GM12878 (cell line): ENCODE measurements at regions not wholly inside any gene's neighbourhood (a gene's known extent, or its start where the extent isn't known, plus 50 kb on each side); places are given as distances from the start of the nearest gene placed in this dataset.

ENCODE experiments used
- ATAC-seq: fragments of 200-7000 bp; cut with Tn5 transposase; 3 replicates; pipeline ENCODE4 v1.9.1; 2020; ENCODE audit warnings: mild to moderate bottlenecking, moderate library complexity
- BruUV-seq: library from RNA; stranded (reverse); fragments of 400-500 nt; replicated peaks from 2 replicates; lab custom pipeline; 2021; lab: Mats Ljungman, UMichigan
- CTCF ChIA-PET: fragments of 300-600 bp; sonication (Branson Sonifier 250); formaldehyde crosslinking; extraction: SDS; loops from one replicate; lab custom pipeline; 2021; ENCODE audit warnings: inconsistent platforms; lab: Yijun Ruan, JAX
- POLR2A ChIA-PET: fragments of 350-600 bp; formaldehyde crosslinking; extraction: SDS; loops from one replicate; lab custom pipeline; 2021; ENCODE audit warnings: inconsistent platforms; lab: Charles Lee
- RAD21 ChIA-PET: fragments of 300-600 bp; sonication (Branson Sonifier 250); formaldehyde crosslinking; loops from one replicate; lab custom pipeline; 2023; ENCODE audit warnings: antibody characterized with exemption; ENCODE audit not compliant: unreplicated experiment; lab: Charles Lee
- SMC1A ChIA-PET: fragments of 300-600 bp; sonication (Branson Sonifier 250); formaldehyde crosslinking; loops from one replicate; lab custom pipeline; 2023; ENCODE audit not compliant: unreplicated experiment, uncharacterized antibody; lab: Charles Lee
- DNase-seq: peaks from one replicate; pipeline ENCODE4 v3.0.0-alpha.2; 2011; ENCODE audit warnings: low read depth, low spot score
- FAIRE-seq: peaks from 3 replicates; lab custom pipeline; 2011; peaks lifted over from hg19 to GRCh38; lab: Jason Lieb, UNC
- H2AFZ ChIP-seq: 2 replicates; pipeline ENCODE4 v1.6.0; 2011; ENCODE audit warnings: low read depth, low read length, control low read depth; ENCODE audit not compliant: control insufficient read depth
- H3K27ac ChIP-seq: 2 replicates; pipeline ENCODE4 v1.5.1; 2011; ENCODE audit warnings: control low read depth; ENCODE audit not compliant: control insufficient read depth, insufficient read depth
- H3K27me3 ChIP-seq, 2 experiments: replicated peaks in 1 of 2; 2 replicates each; pipeline versions ENCODE4 v1.6.0 to v1.6.1; 2011; ENCODE audit warnings: low read length in 1 of 2; ENCODE audit not compliant: control insufficient read depth in 2 of 2, insufficient read depth in 2 of 2
- H3K36me3 ChIP-seq, 2 experiments: 2 replicates each; pipeline ENCODE4 v1.5.1; 2011; ENCODE audit warnings: low read length in 1 of 2; ENCODE audit not compliant: control insufficient read depth in 2 of 2, insufficient read depth in 2 of 2
- H3K4me1 ChIP-seq: 2 replicates; pipeline ENCODE4 v1.6.1; 2011; ENCODE audit warnings: mild to moderate bottlenecking, low read length, moderate library complexity, mixed read lengths; ENCODE audit not compliant: control insufficient read depth, insufficient read depth
- H3K4me2 ChIP-seq: 2 replicates; pipeline ENCODE4 v1.6.0; 2011; ENCODE audit warnings: control low read depth; ENCODE audit not compliant: control insufficient read depth, insufficient read depth
- H3K4me3 ChIP-seq: fragments of 200-600 bp; sonication (generic); 2 replicates; pipeline ENCODE4 v1.5.1; 2016
- H3K79me2 ChIP-seq: 2 replicates; pipeline ENCODE4 v1.6.0; 2011; ENCODE audit warnings: low read length; ENCODE audit not compliant: control insufficient read depth, insufficient read depth
- H3K9ac ChIP-seq: 2 replicates; pipeline ENCODE4 v1.8.0; 2011; ENCODE audit warnings: low read length, control low read depth, mixed read lengths; ENCODE audit not compliant: control insufficient read depth, insufficient read depth
- H3K9me3 ChIP-seq: replicated peaks from 3 replicates; pipeline ENCODE4 v1.5.1; 2011; ENCODE audit warnings: mild to moderate bottlenecking, low read length; ENCODE audit not compliant: control insufficient read depth, insufficient read depth
- H4K20me1 ChIP-seq: 2 replicates; pipeline ENCODE4 v1.6.0; 2011; ENCODE audit not compliant: control insufficient read depth, insufficient read depth
- CTCF ChIP-seq, 3 experiments: IDR thresholded peaks in 2 of 3; conservative IDR thresholded peaks in 1 of 3; 2 replicates each; pipeline ENCODE4 v1.5.1; 2011; ENCODE audit warnings: low read depth in 3 of 3, low read length in 3 of 3, mild to moderate bottlenecking in 3 of 3, control low read depth in 2 of 3, moderate library complexity in 2 of 3, inconsistent platforms in 1 of 3, mixed read lengths in 1 of 3; ENCODE audit not compliant: control insufficient read depth in 2 of 3, insufficient read depth in 1 of 3; ENCODE audit errors: extremely low read depth in 1 of 3
- EGR1 ChIP-seq, 2 experiments: IDR thresholded peaks; 1 replicate in 1 of 2; 2 replicates in 1 of 2; pipeline ENCODE4 v1.6.1; 2011 to 2012; ENCODE audit warnings: low read depth in 2 of 2, low read length in 2 of 2, borderline replicate concordance in 1 of 2, mild to moderate bottlenecking in 1 of 2, moderate library complexity in 1 of 2
- KLF5 ChIP-seq: fragments of 450-650 bp; IDR thresholded peaks from 2 replicates; pipeline ENCODE4 v1.6.1; 2014; ENCODE audit warnings: mild to moderate bottlenecking; ENCODE audit not compliant: partially characterized antibody
- MEF2A ChIP-seq: IDR thresholded peaks from 2 replicates; pipeline ENCODE4 v1.6.1; 2011; ENCODE audit warnings: low read depth, mild to moderate bottlenecking, low read length, moderate library complexity; ENCODE audit not compliant: insufficient read depth
- MEF2B ChIP-seq: fragments of 450-650 bp; IDR thresholded peaks from 2 replicates; pipeline ENCODE4 v1.6.1; 2018; ENCODE audit warnings: mild to moderate bottlenecking, moderate library complexity; ENCODE audit not compliant: partially characterized antibody, poor library complexity, severe bottlenecking
- NBN ChIP-seq: fragments of 450-650 bp; IDR thresholded peaks from 2 replicates; pipeline ENCODE4 v1.6.1; 2016
- NR2F1 ChIP-seq: fragments of 450-650 bp; conservative IDR thresholded peaks from 2 replicates; pipeline ENCODE4 v1.6.1; 2017; ENCODE audit warnings: mild to moderate bottlenecking
- RB1 ChIP-seq: fragments of 450-650 bp; formaldehyde crosslinking; IDR thresholded peaks from 2 replicates; pipeline ENCODE4 v1.6.1; 2017; ENCODE audit warnings: mild to moderate bottlenecking, borderline replicate concordance
- SREBF2 ChIP-seq: IDR thresholded peaks from 2 replicates; pipeline ENCODE4 v1.6.1; 2012; ENCODE audit warnings: mild to moderate bottlenecking, low read length
- TCF3 ChIP-seq: IDR thresholded peaks from 2 replicates; pipeline ENCODE4 v1.6.1; 2012; ENCODE audit warnings: low read depth, mild to moderate bottlenecking, low read length, borderline replicate concordance; ENCODE audit not compliant: insufficient read depth
- USF2 ChIP-seq: IDR thresholded peaks from 2 replicates; pipeline ENCODE4 v1.6.1; 2011; ENCODE audit warnings: low read depth, low read length, improper control_type of control experiment, borderline replicate concordance
- YBX1 ChIP-seq: fragments of 450-650 bp; IDR thresholded peaks from 2 replicates; pipeline ENCODE4 v1.6.1; 2016; ENCODE audit warnings: antibody characterized with exemption
- WGBS: methylation state at CpG from one replicate; pipeline ENCODE4 v1.1.6; 2016; ENCODE audit warnings: low lambda C conversion rate; ENCODE audit not compliant: insufficient replicate concordance, insufficient coverage; ENCODE audit errors: missing lambda C conversion rate; 5-methylcytosine and 5-hydroxymethylcytosine counted together
- in situ Hi-C: fragments of 300-500 bp; cut with MboI; formaldehyde crosslinking; loops from 9 replicates; pipeline ENCODE4 v1.14.3; 2018; ENCODE audit warnings: mixed read lengths
- intact Hi-C: fragments of 100-400 bp; cut with micrococcal nuclease; formaldehyde crosslinking; loops from one replicate; pipeline ENCODE4 v1.14.2; 2022; ENCODE audit not compliant: unreplicated experiment
- TF ChIP-seq, protein P1 (sequence below): fragments of 450-650 bp; conservative IDR thresholded peaks from 2 replicates; pipeline ENCODE4 v1.6.1; 2017; ENCODE audit warnings: mild to moderate bottlenecking, moderate library complexity
- TF ChIP-seq, protein P2 (sequence below): fragments of 450-650 bp; formaldehyde crosslinking; IDR thresholded peaks from 2 replicates; pipeline ENCODE4 v1.4.0; 2020; ENCODE audit warnings: mild to moderate bottlenecking, moderate library complexity
- TF ChIP-seq, protein P3 (sequence below): IDR thresholded peaks from 2 replicates; pipeline ENCODE4 v1.6.1; 2012; ENCODE audit warnings: low read depth, low read length, improper control_type of control experiment

DNA sequence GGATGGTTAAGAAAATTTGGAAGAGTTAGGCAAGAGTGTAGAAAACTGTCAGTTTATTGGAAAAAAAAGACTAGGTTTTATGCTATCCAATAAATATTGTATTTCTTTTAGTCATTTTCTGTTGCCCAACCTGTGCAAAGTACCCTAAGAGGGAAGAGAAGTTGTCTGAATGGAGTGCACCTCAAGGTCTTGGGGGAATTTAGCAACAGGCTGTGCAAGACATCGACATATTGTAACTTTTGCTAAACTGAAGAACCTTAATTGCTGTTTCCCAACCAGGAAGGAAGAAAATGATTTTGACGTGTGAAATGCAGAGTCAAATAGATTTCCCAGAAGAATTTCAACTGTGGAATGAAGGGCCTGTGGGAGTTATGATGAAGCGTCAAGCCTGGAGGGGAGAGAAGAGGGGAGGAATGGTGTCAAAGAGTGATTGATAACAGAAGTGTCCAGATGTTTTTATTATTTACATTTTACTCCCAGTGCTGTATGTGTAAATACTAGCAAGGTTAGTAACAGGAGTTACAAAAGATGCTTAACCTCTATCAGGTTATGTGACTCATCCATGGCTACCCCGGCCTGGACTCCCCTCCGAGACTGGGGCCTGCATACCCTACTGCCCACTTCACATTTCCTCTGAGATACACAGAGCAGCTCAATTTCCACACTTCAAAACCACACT, 246.8 kb downstream of the MYLK4 start:
- no TSS peak for BruUV-seq
- H3K9me3 ChIP-seq = no peaks in the 10 kb centered on the region; the same call in 2 of the 3 replicates
- H3K4me2 ChIP-seq = no peak overlapping the region
- H3K4me3 ChIP-seq = no peak overlapping the region
- FAIRE-seq (no peak), DNase-seq (no peak), ATAC-seq (no peak)
- no peak overlapping the region for H3K9ac ChIP-seq
- in situ Hi-C loops = no loop called here
- intact Hi-C loops = no loop called here
- no peaks in the 10 kb centered on the region for H3K36me3 ChIP-seq
- H3K79me2 ChIP-seq = no peaks in the 10 kb centered on the region
- RAD21 ChIA-PET = interaction anchor here (0.5 kb wide), 1 partner anchor 389 kb away, joined by 4 read pairs; no protein-coding TSS in a partner anchor
- POLR2A ChIA-PET = no interaction called here
- no peaks in the 10 kb centered on the region for H3K4me1 ChIP-seq
- SMC1A ChIA-PET = no interaction called here
- no peak overlapping the region for H2AFZ ChIP-seq
- H3K27me3 ChIP-seq = peaks cover 0 to 1% of the 10 kb centered on the region in 2 experiments; a peak in 1 of 4 replicates
- WGBS = 57% methylated on average over 5 of the region's 5 CpGs
- CTCF ChIA-PET = interaction anchor here (1.0 kb wide), 1 partner anchor 246 kb away, joined by 3 read pairs; the partner anchor contains the start of gene MYLK4
- no peaks in the 10 kb centered on the region for H4K20me1 ChIP-seq
- no peak overlapping the region for H3K27ac ChIP-seq
- TF ChIP-seq RB1 = no peak
- TF ChIP-seq MEF2A = no peak
- TF ChIP-seq TCF3 = no peak
- TF ChIP-seq MEF2B = no peak
- no peak for TF ChIP-seq KLF5
- no peak for TF ChIP-seq NBN
- no peak for TF ChIP-seq USF2
- TF ChIP-seq, protein P1, sequence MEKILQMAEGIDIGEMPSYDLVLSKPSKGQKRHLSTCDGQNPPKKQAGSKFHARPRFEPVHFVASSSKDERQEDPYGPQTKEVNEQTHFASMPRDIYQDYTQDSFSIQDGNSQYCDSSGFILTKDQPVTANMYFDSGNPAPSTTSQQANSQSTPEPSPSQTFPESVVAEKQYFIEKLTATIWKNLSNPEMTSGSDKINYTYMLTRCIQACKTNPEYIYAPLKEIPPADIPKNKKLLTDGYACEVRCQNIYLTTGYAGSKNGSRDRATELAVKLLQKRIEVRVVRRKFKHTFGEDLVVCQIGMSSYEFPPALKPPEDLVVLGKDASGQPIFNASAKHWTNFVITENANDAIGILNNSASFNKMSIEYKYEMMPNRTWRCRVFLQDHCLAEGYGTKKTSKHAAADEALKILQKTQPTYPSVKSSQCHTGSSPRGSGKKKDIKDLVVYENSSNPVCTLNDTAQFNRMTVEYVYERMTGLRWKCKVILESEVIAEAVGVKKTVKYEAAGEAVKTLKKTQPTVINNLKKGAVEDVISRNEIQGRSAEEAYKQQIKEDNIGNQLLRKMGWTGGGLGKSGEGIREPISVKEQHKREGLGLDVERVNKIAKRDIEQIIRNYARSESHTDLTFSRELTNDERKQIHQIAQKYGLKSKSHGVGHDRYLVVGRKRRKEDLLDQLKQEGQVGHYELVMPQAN = no peak
- TF ChIP-seq, protein P2, sequence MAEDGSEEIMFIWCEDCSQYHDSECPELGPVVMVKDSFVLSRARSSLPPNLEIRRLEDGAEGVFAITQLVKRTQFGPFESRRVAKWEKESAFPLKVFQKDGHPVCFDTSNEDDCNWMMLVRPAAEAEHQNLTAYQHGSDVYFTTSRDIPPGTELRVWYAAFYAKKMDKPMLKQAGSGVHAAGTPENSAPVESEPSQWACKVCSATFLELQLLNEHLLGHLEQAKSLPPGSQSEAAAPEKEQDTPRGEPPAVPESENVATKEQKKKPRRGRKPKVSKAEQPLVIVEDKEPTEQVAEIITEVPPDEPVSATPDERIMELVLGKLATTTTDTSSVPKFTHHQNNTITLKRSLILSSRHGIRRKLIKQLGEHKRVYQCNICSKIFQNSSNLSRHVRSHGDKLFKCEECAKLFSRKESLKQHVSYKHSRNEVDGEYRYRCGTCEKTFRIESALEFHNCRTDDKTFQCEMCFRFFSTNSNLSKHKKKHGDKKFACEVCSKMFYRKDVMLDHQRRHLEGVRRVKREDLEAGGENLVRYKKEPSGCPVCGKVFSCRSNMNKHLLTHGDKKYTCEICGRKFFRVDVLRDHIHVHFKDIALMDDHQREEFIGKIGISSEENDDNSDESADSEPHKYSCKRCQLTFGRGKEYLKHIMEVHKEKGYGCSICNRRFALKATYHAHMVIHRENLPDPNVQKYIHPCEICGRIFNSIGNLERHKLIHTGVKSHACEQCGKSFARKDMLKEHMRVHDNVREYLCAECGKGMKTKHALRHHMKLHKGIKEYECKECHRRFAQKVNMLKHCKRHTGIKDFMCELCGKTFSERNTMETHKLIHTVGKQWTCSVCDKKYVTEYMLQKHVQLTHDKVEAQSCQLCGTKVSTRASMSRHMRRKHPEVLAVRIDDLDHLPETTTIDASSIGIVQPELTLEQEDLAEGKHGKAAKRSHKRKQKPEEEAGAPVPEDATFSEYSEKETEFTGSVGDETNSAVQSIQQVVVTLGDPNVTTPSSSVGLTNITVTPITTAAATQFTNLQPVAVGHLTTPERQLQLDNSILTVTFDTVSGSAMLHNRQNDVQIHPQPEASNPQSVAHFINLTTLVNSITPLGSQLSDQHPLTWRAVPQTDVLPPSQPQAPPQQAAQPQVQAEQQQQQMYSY (CRISPR knock-in tag) = no peak
- TF ChIP-seq, protein P3, sequence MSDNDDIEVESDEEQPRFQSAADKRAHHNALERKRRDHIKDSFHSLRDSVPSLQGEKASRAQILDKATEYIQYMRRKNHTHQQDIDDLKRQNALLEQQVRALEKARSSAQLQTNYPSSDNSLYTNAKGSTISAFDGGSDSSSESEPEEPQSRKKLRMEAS = no peak
- no peak for TF ChIP-seq EGR1 (IDR thresholded peaks at IDR 0.05; ENCODE audit: borderline replicate concordance in 1 of 2, low read depth in 2 of 2, low read length in 2 of 2)
- no peak for TF ChIP-seq NR2F1
- no peak for TF ChIP-seq YBX1
- TF ChIP-seq CTCF (IDR thresholded peaks at IDR 0.05 in 2 of 3, conservative IDR thresholded peaks at IDR 0.05 in 1 of 3; ENCODE audit: control insufficient read depth in 2 of 3, extremely low read depth in 1 of 3, insufficient read depth in 1 of 3, low read depth in 3 of 3, low read length in 3 of 3) = no peak
- no peak for TF ChIP-seq SREBF2
